ENCODE measurements at regions not wholly inside any gene's neighbourhood (a gene's known extent, or its start where the extent isn't known, plus 50 kb on each side); places are given as distances from the start of the nearest gene placed in this dataset.
A peak's percentile ranks its signal among the peaks of the same experiment; 100 is the strongest.
"Not testable (repeated sequence)": the region's sequence is repeated elsewhere in the genome, so short reads cannot be mapped to it uniquely, and the experiment has no call there.

- DNase-seq = not testable (repeated sequence)
These were observed 655.2 kb downstream of the TTLL7 start for GRCh38 chr1:83343767-83344166.

- DNase-seq = not testable (repeated sequence)
These were observed 655.9 kb downstream of the TTLL7 start for GRCh38 chr1:83342995-83343394.

GRCh38 chr1:83332308-83332707 is 666.6 kb downstream of the TTLL7 start:
- DNase-seq = not testable (repeated sequence)

- DNase-seq = no peak
These were observed 680.6 kb downstream of the TTLL7 start for GRCh38 chr1:83318366-83318765.

GRCh38 chr1:83315446-83315845 is 683.5 kb downstream of the TTLL7 start:
- DNase-seq = not testable (repeated sequence)

- DNase-seq = not testable (repeated sequence)
These were observed 688.8 kb downstream of the TTLL7 start for GRCh38 chr1:83310161-83310560.

GRCh38 chr1:83309035-83309434 is 689.9 kb downstream of the TTLL7 start:
- DNase-seq = not testable (repeated sequence)

- DNase-seq = not testable (repeated sequence)
These were observed 692.1 kb downstream of the TTLL7 start for GRCh38 chr1:83306811-83307210.

GRCh38 chr1:83295594-83295993 is 703.3 kb downstream of the TTLL7 start:
- DNase-seq = not testable (repeated sequence)

- DNase-seq = not testable (repeated sequence)
These were observed 711.5 kb downstream of the TTLL7 start for GRCh38 chr1:83287391-83287790.

- not testable (repeated sequence) for DNase-seq
These were observed 724.3 kb downstream of the TTLL7 start for GRCh38 chr1:83274656-83275055.

GRCh38 chr1:83272484-83272883 is 726.4 kb downstream of the TTLL7 start:
- not testable (repeated sequence) for DNase-seq

- DNase-seq = peak; percentile 25
These were observed 727.1 kb downstream of the TTLL7 start for GRCh38 chr1:83271834-83272233.

- not testable (repeated sequence) for DNase-seq
These were observed 728.1 kb downstream of the TTLL7 start for GRCh38 chr1:83270801-83271200.

GRCh38 chr1:83263808-83264207 is 735.1 kb downstream of the TTLL7 start:
- DNase-seq = not testable (repeated sequence)

GRCh38 chr1:83251687-83252086 is 747.2 kb downstream of the TTLL7 start:
- DNase-seq = not testable (repeated sequence)

GRCh38 chr1:83246780-83247179 is 752.2 kb downstream of the TTLL7 start:
- peak; percentile 85 for DNase-seq

GRCh38 chr1:83244832-83245231 is 754.1 kb downstream of the TTLL7 start:
- DNase-seq = peak; percentile 12

- not testable (repeated sequence) for DNase-seq
These were observed 759.4 kb downstream of the TTLL7 start for GRCh38 chr1:83239568-83239967.

- not testable (repeated sequence) for DNase-seq
These were observed 760.3 kb downstream of the TTLL7 start for GRCh38 chr1:83238654-83239053.

- DNase-seq = not testable (repeated sequence)
These were observed 779.1 kb downstream of the TTLL7 start for GRCh38 chr1:83219788-83220187.

- DNase-seq = peak; percentile 2
These were observed 780.8 kb downstream of the TTLL7 start for GRCh38 chr1:83218036-83218716.

- peak; percentile 44 for DNase-seq
These were observed 784.6 kb downstream of the TTLL7 start for GRCh38 chr1:83214317-83214716.

- not testable (repeated sequence) for DNase-seq
These were observed 785.3 kb downstream of the TTLL7 start for GRCh38 chr1:83213648-83214047.

GRCh38 chr1:83212033-83212432 is 786.9 kb downstream of the TTLL7 start:
- not testable (repeated sequence) for DNase-seq

Data from NCI-H69 (cell line).